ENCODE measurements at regions not wholly inside any gene's neighbourhood (a gene's known extent, or its start where the extent isn't known, plus 50 kb on each side); places are given as distances from the start of the nearest gene placed in this dataset.

- TF ChIP-seq POLR2A (IDR thresholded peaks at IDR 0.05; ENCODE audit: low read length) (no peak), GATA1 (IDR thresholded peaks at IDR 0.05; ENCODE audit: low read depth, low read length) (no peak)
These were observed 91.7 kb upstream of the SFSWAP start for GRCh38 chr12:131619106-131619642.
